Ishikawa (cell line): ENCODE measurements at regions not wholly inside any gene's neighbourhood (a gene's known extent, or its start where the extent isn't known, plus 50 kb on each side); places are given as distances from the start of the nearest gene placed in this dataset.

Experiments used
- CREB1 ChIP-seq: IDR thresholded peaks from 2 replicates; pipeline ENCODE4 v1.6.1; 2012; ENCODE audit warnings: low read depth
- EP300 ChIP-seq: IDR thresholded peaks from 2 replicates; pipeline ENCODE4 v1.6.1; 2012; ENCODE audit warnings: borderline replicate concordance
- RAD21 ChIP-seq: IDR thresholded peaks from 2 replicates; pipeline ENCODE4 v1.6.1; 2012; ENCODE audit warnings: low read depth
- ZBTB7A ChIP-seq: IDR thresholded peaks from 2 replicates; pipeline ENCODE4 v1.6.1; 2012; ENCODE audit warnings: low read depth
- TF ChIP-seq, protein P1 (sequence below): IDR thresholded peaks from 2 replicates; pipeline ENCODE4 v1.6.1; 2012

DNA sequence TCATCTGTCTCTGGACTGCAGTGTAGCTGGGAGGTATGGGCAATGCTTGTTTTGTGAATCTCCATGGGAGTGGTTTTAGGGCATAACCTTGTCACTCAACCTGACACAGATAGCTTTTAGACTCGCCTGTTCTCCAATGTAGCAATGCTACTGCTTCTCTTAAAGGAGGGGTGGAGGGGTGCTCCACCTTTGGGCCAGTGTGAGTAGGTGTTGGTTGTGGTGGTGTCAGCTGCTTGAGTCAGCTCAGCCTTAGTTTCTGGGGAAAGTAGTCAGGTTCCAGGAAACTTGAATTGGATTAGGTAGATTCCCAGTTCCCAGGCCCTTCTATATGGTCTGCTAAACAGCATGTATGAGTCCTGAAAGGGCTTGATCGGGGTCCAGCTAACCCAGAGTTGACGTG lies 91.1 kb upstream of the PLPPR1 start:
- TF ChIP-seq RAD21 (no peak), EP300 (no peak), CREB1 (no peak), ZBTB7A (no peak)
- TF ChIP-seq, protein P1, sequence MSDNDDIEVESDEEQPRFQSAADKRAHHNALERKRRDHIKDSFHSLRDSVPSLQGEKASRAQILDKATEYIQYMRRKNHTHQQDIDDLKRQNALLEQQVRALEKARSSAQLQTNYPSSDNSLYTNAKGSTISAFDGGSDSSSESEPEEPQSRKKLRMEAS: no peak
